Calu3 (cell line): ENCODE measurements at regions not wholly inside any gene's neighbourhood (a gene's known extent, or its start where the extent isn't known, plus 50 kb on each side); places are given as distances from the start of the nearest gene placed in this dataset.
"Not testable (repeated sequence)": the region's sequence is repeated elsewhere in the genome, so short reads cannot be mapped to it uniquely, and the experiment has no call there.

Experiments
- BruUV-seq: library from RNA; stranded (reverse); fragments of 400-500 nt; replicated peaks from 2 replicates; lab custom pipeline; 2021; lab: Mats Ljungman, UMichigan
- CTCF ChIA-PET: fragments of 300-600 bp; sonication (Branson Sonifier 250); formaldehyde crosslinking; loops from one replicate; lab custom pipeline; 2022; ENCODE audit warnings: antibody characterized with exemption; lab: Charles Lee
- DNase-seq: peaks from one replicate; pipeline ENCODE4 v3.0.0; 2022
- H3K27ac Mint-ChIP-seq: one replicate; pipeline ENCODE4 v1.8.0; 2022; ENCODE audit warnings: mixed read lengths; ENCODE audit not compliant: unreplicated experiment
- H3K27me3 Mint-ChIP-seq: one replicate; pipeline ENCODE4 v1.8.0; 2022; ENCODE audit warnings: mixed read lengths; ENCODE audit not compliant: unreplicated experiment
- H3K36me3 Mint-ChIP-seq: one replicate; pipeline ENCODE4 v1.8.0; 2022; ENCODE audit warnings: mild to moderate bottlenecking, moderate library complexity, mixed read lengths; ENCODE audit not compliant: insufficient read depth, unreplicated experiment
- H3K4me1 Mint-ChIP-seq: one replicate; pipeline ENCODE4 v1.8.0; 2022; ENCODE audit warnings: mild to moderate bottlenecking, low read depth, mixed read lengths; ENCODE audit not compliant: unreplicated experiment
- H3K4me3 Mint-ChIP-seq: one replicate; pipeline ENCODE4 v1.8.0; 2022; ENCODE audit warnings: mild to moderate bottlenecking, low read depth, moderate library complexity, mixed read lengths; ENCODE audit not compliant: unreplicated experiment
- H3K9me3 Mint-ChIP-seq: one replicate; pipeline ENCODE4 v1.8.0; 2022; ENCODE audit warnings: low read depth, mixed read lengths; ENCODE audit not compliant: unreplicated experiment
- CTCF ChIP-seq: fragments of 200-600 bp; IDR thresholded peaks from one replicate; pipeline ENCODE4 v1.8.0; 2022; ENCODE audit warnings: antibody characterized with exemption; ENCODE audit not compliant: unreplicated experiment
- intact Hi-C: fragments of 100-400 bp; cut with micrococcal nuclease; formaldehyde crosslinking; loops from one replicate; pipeline ENCODE4 v1.10.0; 2022; ENCODE audit not compliant: unreplicated experiment

DNA sequence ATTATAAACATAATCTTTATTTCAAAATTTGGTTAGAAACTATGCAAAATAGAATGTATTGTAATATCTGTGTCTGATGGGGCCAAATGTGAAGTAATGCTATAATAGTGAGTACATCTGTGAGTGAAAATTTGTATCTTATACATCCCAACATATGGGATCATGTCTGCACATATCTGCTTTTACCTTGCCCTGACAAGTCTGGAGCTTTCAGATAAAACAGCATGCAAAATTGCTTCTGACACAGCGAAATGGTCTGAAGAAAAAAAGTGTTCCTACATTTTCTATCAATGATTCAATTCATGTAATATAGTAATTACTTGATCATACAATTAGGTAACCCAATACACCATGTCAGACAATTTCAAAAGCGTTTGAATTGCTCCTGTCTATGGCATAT, 58.1 kb upstream of the P3H2 start:
- TF ChIP-seq CTCF = no peak
- Mint-ChIP-seq H3K27ac (no peak overlapping the region), H3K36me3 (no peaks in the 10 kb centered on the region), H3K9me3 (no peaks in the 10 kb centered on the region), H3K4me3 (no peak overlapping the region), H3K4me1 (no peaks in the 10 kb centered on the region), H3K27me3 (no peaks in the 10 kb centered on the region)
- intact Hi-C loops = no loop called here
- DNase-seq = no peak
- CTCF ChIA-PET = no interaction called here
- no TSS peak for BruUV-seq

- BruUV-seq, intact Hi-C loops, CTCF ChIA-PET, H3K4me3 Mint-ChIP-seq, H3K4me1 Mint-ChIP-seq, H3K27me3 Mint-ChIP-seq, DNase-seq, H3K36me3 Mint-ChIP-seq, H3K27ac Mint-ChIP-seq, H3K9me3 Mint-ChIP-seq: not testable (repeated sequence)
These were observed 56.3 kb upstream of the P3H2 start for GRCh38 chr3:190176933-190177525.

GRCh38 chr3:190176106-190176505, 55.4 kb upstream of the P3H2 start:
- BruUV-seq, intact Hi-C loops, H3K4me3 Mint-ChIP-seq, H3K27ac Mint-ChIP-seq, H3K9me3 Mint-ChIP-seq, H3K27me3 Mint-ChIP-seq, DNase-seq, H3K4me1 Mint-ChIP-seq, H3K36me3 Mint-ChIP-seq: not testable (repeated sequence)
- CTCF ChIA-PET = interaction anchor here (0.8 kb wide), 1 partner anchor 22 kb away, joined by 3 read pairs; no protein-coding TSS in a partner anchor

GRCh38 chr3:190175490-190175889, 54.8 kb upstream of the P3H2 start:
- no peak for DNase-seq
- no peaks in the 10 kb centered on the region for H3K27me3 Mint-ChIP-seq
- intact Hi-C loops = no loop called here
- no peak overlapping the region for H3K4me3 Mint-ChIP-seq
- no peak for TF ChIP-seq CTCF
- CTCF ChIA-PET = interaction anchor here (0.6 kb wide), 1 partner anchor 741 kb away, joined by 3 read pairs; no protein-coding TSS in a partner anchor
- no peaks in the 10 kb centered on the region for H3K4me1 Mint-ChIP-seq
- H3K9me3 Mint-ChIP-seq = no peaks in the 10 kb centered on the region
- BruUV-seq = no TSS peak
- no peak overlapping the region for H3K27ac Mint-ChIP-seq
- H3K36me3 Mint-ChIP-seq = no peaks in the 10 kb centered on the region

DNA sequence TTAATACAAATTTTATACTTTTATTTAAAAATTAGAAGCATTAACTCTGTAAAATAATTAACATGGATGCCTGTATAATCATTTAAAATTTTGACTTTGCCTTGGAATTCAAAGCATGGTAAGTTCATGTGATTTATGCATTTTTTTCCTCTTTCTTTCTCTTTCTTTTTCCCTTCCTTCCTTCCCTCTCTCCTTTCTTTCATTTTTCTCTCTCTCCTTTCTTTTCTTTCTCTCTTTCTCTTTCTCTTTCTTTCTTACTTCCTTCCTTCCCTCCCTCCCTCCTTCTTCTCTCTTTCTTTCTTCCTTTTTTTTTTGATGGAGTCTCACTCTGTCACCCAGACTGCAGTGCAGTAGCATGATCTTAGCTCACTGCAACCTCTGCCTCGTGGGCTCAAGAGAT, 53.8 kb upstream of the P3H2 start:
- intact Hi-C loops = no loop called here
- no peak for TF ChIP-seq CTCF
- BruUV-seq = no TSS peak
- H3K27ac Mint-ChIP-seq = no peak overlapping the region
- no peaks in the 10 kb centered on the region for H3K36me3 Mint-ChIP-seq
- CTCF ChIA-PET = no interaction called here
- H3K27me3 Mint-ChIP-seq = no peaks in the 10 kb centered on the region
- no peaks in the 10 kb centered on the region for H3K9me3 Mint-ChIP-seq
- DNase-seq = no peak
- no peaks in the 10 kb centered on the region for H3K4me1 Mint-ChIP-seq
- no peak overlapping the region for H3K4me3 Mint-ChIP-seq
